ENCODE measurements at regions not wholly inside any gene's neighbourhood (a gene's known extent, or its start where the extent isn't known, plus 50 kb on each side); places are given as distances from the start of the nearest gene placed in this dataset.

- Histone ChIP-seq H3K4me3 (no peak overlapping the region), H3K9me3 (peaks cover 0 to 7% (median 0%) of the 10 kb centered on the region in 11 donors), H3K4me1 (no peaks in the 10 kb centered on the region), H3K36me3 (no peaks in the 10 kb centered on the region), H3K27ac (no peak overlapping the region), H3K27me3 (no peaks in the 10 kb centered on the region)
- WGBS, 2 donors, result 63 to 76% methylated on average over 1 of the region's 1 CpG
- DNase-seq (no peak), ATAC-seq (no peak)
- no peak for TF ChIP-seq CTCF (IDR thresholded peaks at IDR 0.05)
- intact Hi-C loops (cut with DNase I), result no loop called here
Measured at GRCh38 chr2:116915673-116916072, 898.8 kb upstream of the DDX18 start.

- H3K36me3 ChIP-seq, result no peaks in the 10 kb centered on the region
- H3K27me3 ChIP-seq, result no peaks in the 10 kb centered on the region
- no peaks in the 10 kb centered on the region for H3K4me1 ChIP-seq
- ATAC-seq (no peak), DNase-seq (no peak)
- no peak overlapping the region for H3K4me3 ChIP-seq
- no peak overlapping the region for H3K27ac ChIP-seq
- no peak for TF ChIP-seq CTCF (IDR thresholded peaks at IDR 0.05)
- H3K9me3 ChIP-seq, result peaks cover 0 to 7% (median 0%) of the 10 kb centered on the region in 11 donors
- intact Hi-C loops (cut with DNase I), result no loop called here
Measured at GRCh38 chr2:116917196-116917595, 897.3 kb upstream of the DDX18 start.

GRCh38 chr2:116918574-116918973, 895.9 kb upstream of the DDX18 start:
- Histone ChIP-seq H3K4me3 (no peak overlapping the region), H3K9me3 (peaks cover 0 to 7% (median 0%) of the 10 kb centered on the region in 11 donors), H3K27ac (no peak overlapping the region), H3K27me3 (no peaks in the 10 kb centered on the region), H3K36me3 (no peaks in the 10 kb centered on the region), H3K4me1 (no peaks in the 10 kb centered on the region)
- ATAC-seq, result no peak
- TF ChIP-seq CTCF (IDR thresholded peaks at IDR 0.05), result no peak
- WGBS, 2 donors, result 78 to 79% methylated on average over 4 of the region's 4 CpGs
- intact Hi-C loops (cut with DNase I), result no loop called here
- DNase-seq, result no peak

GRCh38 chr2:116922414-116922813, 892.1 kb upstream of the DDX18 start:
- ATAC-seq, result no peak
- DNase-seq, result no peak
- Histone ChIP-seq H3K9me3 (peaks cover 0 to 7% (median 0%) of the 10 kb centered on the region in 11 donors), H3K4me1 (no peaks in the 10 kb centered on the region), H3K27me3 (no peaks in the 10 kb centered on the region), H3K36me3 (no peaks in the 10 kb centered on the region), H3K27ac (no peak overlapping the region), H3K4me3 (no peak overlapping the region)
- TF ChIP-seq CTCF (IDR thresholded peaks at IDR 0.05), result no peak
- intact Hi-C loops (cut with DNase I), result no loop called here
- 53 to 56% methylated on average over 2 of the region's 2 CpGs for whole genome bisulfite sequencing, 2 donors

- ATAC-seq (no peak), DNase-seq (no peak)
- no peak for TF ChIP-seq CTCF (IDR thresholded peaks at IDR 0.05)
Measured at GRCh38 chr2:116924509-116924908, 890.0 kb upstream of the DDX18 start.

More at GRCh38 chr2:116924509-116924908, 890.0 kb upstream of the DDX18 start:
- Histone ChIP-seq H3K4me3 (no peak overlapping the region), H3K36me3 (no peaks in the 10 kb centered on the region), H3K9me3 (peaks cover 0 to 12% (median 0%) of the 10 kb centered on the region in 11 donors), H3K4me1 (no peaks in the 10 kb centered on the region), H3K27ac (no peak overlapping the region), H3K27me3 (no peaks in the 10 kb centered on the region)
- intact Hi-C loops (cut with DNase I), result no loop called here

All from heart right ventricle (tissue), 16 donors.